Activated B cell treated with CpG ODN at 0.5 μM for 24 hours (primary cell): ENCODE measurements at regions not wholly inside any gene's neighbourhood (a gene's known extent, or its start where the extent isn't known, plus 50 kb on each side); places are given as distances from the start of the nearest gene placed in this dataset.

Source experiments
- ATAC-seq: fragments of 200-7000 bp; cut with Tn5 transposase; one replicate; pipeline ENCODE4 v1.10.0; 2021; ENCODE audit warnings: low read depth, mild to moderate bottlenecking, moderate library complexity
- CTCF ChIA-PET: fragments of 350-600 bp; sonication (Branson Sonifier 250); formaldehyde crosslinking; loops from one replicate; lab custom pipeline; 2021; ENCODE audit warnings: antibody characterized with exemption; lab: Charles Lee
- POLR2A ChIA-PET: fragments of 350-600 bp; sonication (Branson Sonifier 250); formaldehyde crosslinking; loops from one replicate; lab custom pipeline; 2021; ENCODE audit warnings: antibody characterized with exemption; lab: Charles Lee
- DNase-seq: peaks from one replicate; pipeline ENCODE4 v3.0.0; 2022
- H3K27ac Mint-ChIP-seq: one replicate; pipeline ENCODE4 v1.8.0; 2020; ENCODE audit warnings: mixed read lengths
- H3K27me3 Mint-ChIP-seq: one replicate; pipeline ENCODE4 v1.8.0; 2021; ENCODE audit warnings: mixed read lengths
- H3K36me3 Mint-ChIP-seq: one replicate; pipeline ENCODE4 v1.8.0; 2021; ENCODE audit warnings: low read depth, mixed read lengths
- H3K4me1 Mint-ChIP-seq: one replicate; pipeline ENCODE4 v1.8.0; 2021; ENCODE audit warnings: mixed read lengths
- H3K4me3 Mint-ChIP-seq: one replicate; pipeline ENCODE4 v1.8.0; 2020; ENCODE audit warnings: mild to moderate bottlenecking, mixed read lengths
- H3K9me3 Mint-ChIP-seq: one replicate; pipeline ENCODE4 v1.8.0; 2020; ENCODE audit warnings: mixed read lengths
- CTCF ChIP-seq: fragments of 200-600 bp; IDR thresholded peaks from one replicate; pipeline ENCODE4 v1.8.0; 2022; ENCODE audit warnings: antibody characterized with exemption, mild to moderate bottlenecking
- intact Hi-C: fragments of 100-400 bp; cut with micrococcal nuclease; formaldehyde crosslinking; loops from one replicate; pipeline ENCODE4 v1.15.1; 2024

GRCh38 chr14:46147452-46147851, 504.1 kb downstream of the RPL10L start:
- no peak for DNase-seq
- no peaks in the 10 kb centered on the region for H3K27me3 Mint-ChIP-seq
- peaks cover 12% of the 10 kb centered on the region for H3K9me3 Mint-ChIP-seq
- ChIA-PET POLR2A (no interaction called here), CTCF (no interaction called here)
- intact Hi-C loops: no loop called here
- ATAC-seq: no peak
- no peak overlapping the region for H3K4me3 Mint-ChIP-seq
- no peaks in the 10 kb centered on the region for H3K36me3 Mint-ChIP-seq
- TF ChIP-seq CTCF: no peak
- H3K4me1 Mint-ChIP-seq: no peaks in the 10 kb centered on the region
- no peak overlapping the region for H3K27ac Mint-ChIP-seq

DNA sequence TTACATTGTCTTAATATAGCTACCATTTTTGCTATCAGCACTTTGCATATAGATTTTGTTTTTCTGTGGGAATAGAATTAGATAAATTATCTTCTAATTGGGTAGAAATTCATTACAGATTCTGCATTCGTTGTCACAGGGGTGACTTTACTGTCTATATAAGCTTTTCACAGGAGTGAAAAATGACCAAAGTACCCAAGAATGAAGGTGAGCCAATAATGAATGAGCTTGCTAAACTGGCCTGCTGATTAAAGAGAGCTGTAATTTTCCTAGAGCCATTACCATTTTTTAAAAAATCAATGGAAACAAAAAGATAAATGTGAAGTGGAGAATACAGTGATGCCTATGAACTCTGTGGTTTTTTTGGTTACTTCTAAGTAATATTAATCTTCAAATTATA, 504.6 kb downstream of the RPL10L start:
- Mint-ChIP-seq H3K36me3 (no peaks in the 10 kb centered on the region), H3K4me1 (no peaks in the 10 kb centered on the region), H3K4me3 (no peak overlapping the region), H3K27me3 (no peaks in the 10 kb centered on the region), H3K9me3 (peaks cover 12% of the 10 kb centered on the region), H3K27ac (no peak overlapping the region)
- ATAC-seq (no peak), DNase-seq (no peak)
- TF ChIP-seq CTCF: no peak
- intact Hi-C loops: no loop called here
- ChIA-PET POLR2A (no interaction called here), CTCF (no interaction called here)

GRCh38 chr14:46140445-46140844, 511.1 kb downstream of the RPL10L start:
- H3K9me3 Mint-ChIP-seq: peaks cover 6% of the 10 kb centered on the region
- ChIA-PET POLR2A (no interaction called here), CTCF (no interaction called here)
- DNase-seq (no peak), ATAC-seq (no peak)
- H3K27me3 Mint-ChIP-seq: no peaks in the 10 kb centered on the region
- H3K4me3 Mint-ChIP-seq: no peak overlapping the region
- H3K27ac Mint-ChIP-seq: no peak overlapping the region
- no peak for TF ChIP-seq CTCF
- H3K4me1 Mint-ChIP-seq: no peaks in the 10 kb centered on the region
- H3K36me3 Mint-ChIP-seq: no peaks in the 10 kb centered on the region
- intact Hi-C loops: no loop called here

- ChIA-PET CTCF (no interaction called here), POLR2A (no interaction called here)
- Mint-ChIP-seq H3K4me1 (no peaks in the 10 kb centered on the region), H3K27ac (no peak overlapping the region), H3K27me3 (no peaks in the 10 kb centered on the region), H3K36me3 (no peaks in the 10 kb centered on the region), H3K9me3 (peaks cover 6% of the 10 kb centered on the region), H3K4me3 (no peak overlapping the region)
- ATAC-seq (no peak), DNase-seq (no peak)
- intact Hi-C loops: no loop called here
- no peak for TF ChIP-seq CTCF
Observed at GRCh38 chr14:46139649-46140048, 511.9 kb downstream of the RPL10L start.

DNA sequence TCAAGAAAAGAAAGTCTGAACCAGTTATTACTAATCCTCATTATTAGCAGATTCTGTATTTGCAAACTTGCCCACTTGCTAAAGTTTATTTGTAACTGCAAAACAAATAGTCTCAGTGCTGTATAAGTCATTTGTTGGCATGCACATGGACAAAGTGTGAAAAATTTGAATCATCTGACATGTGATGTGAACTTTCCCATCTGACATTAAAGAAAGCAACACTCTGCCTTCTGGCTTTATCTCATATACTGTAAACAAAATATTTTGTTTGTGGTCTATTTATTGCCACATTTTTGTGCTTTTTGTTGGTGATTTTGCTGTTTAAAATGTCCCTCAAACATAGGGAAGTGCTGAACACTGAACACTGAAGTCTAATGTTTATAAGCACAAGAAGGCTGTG, 513.8 kb downstream of the RPL10L start:
- ATAC-seq (no peak), DNase-seq (no peak)
- no peak overlapping the region for H3K27ac Mint-ChIP-seq
- CTCF ChIA-PET: no interaction called here
- POLR2A ChIA-PET: no interaction called here
- H3K4me3 Mint-ChIP-seq: no peak overlapping the region
- intact Hi-C loops: no loop called here
- peaks cover 4% of the 10 kb centered on the region for H3K9me3 Mint-ChIP-seq
- no peaks in the 10 kb centered on the region for H3K27me3 Mint-ChIP-seq
- no peaks in the 10 kb centered on the region for H3K36me3 Mint-ChIP-seq
- no peak for TF ChIP-seq CTCF
- H3K4me1 Mint-ChIP-seq: no peaks in the 10 kb centered on the region
